HK-2 (cell line): ENCODE measurements at regions not wholly inside any gene's neighbourhood (a gene's known extent, or its start where the extent isn't known, plus 50 kb on each side); places are given as distances from the start of the nearest gene placed in this dataset.

Source experiments
- DNase-seq: peaks from one replicate; pipeline ENCODE4 v3.0.0-alpha.2; 2018; ENCODE audit not compliant: unreplicated experiment

- DNase-seq: no peak
These were observed 109.8 kb upstream of the HNRNPU start for GRCh38 chr1:244974106-244974505.

GRCh38 chr1:244971552-244972216 lies 107.3 kb upstream of the HNRNPU start:
- DNase-seq: no peak

GRCh38 chr1:244970744-244971551 lies 106.6 kb upstream of the HNRNPU start:
- DNase-seq: peak; percentile 99

GRCh38 chr1:244970236-244970743 lies 105.9 kb upstream of the HNRNPU start:
- peak; percentile 94 for DNase-seq

- DNase-seq: peak; percentile 89
These were observed 105.3 kb upstream of the HNRNPU start for GRCh38 chr1:244969355-244970235.

- no peak for DNase-seq
These were observed 104.5 kb upstream of the HNRNPU start for GRCh38 chr1:244968881-244969280.

- no peak for DNase-seq
These were observed 104.1 kb upstream of the HNRNPU start for GRCh38 chr1:244968471-244968871.

GRCh38 chr1:244967159-244967558 lies 102.8 kb upstream of the HNRNPU start:
- no peak for DNase-seq

- no peak for DNase-seq
These were observed 101.1 kb upstream of the HNRNPU start for GRCh38 chr1:244965185-244966030.

GRCh38 chr1:244964112-244964971 lies 100.0 kb upstream of the HNRNPU start:
- DNase-seq: peak; percentile 36

- no peak for DNase-seq
These were observed 99.0 kb upstream of the HNRNPU start for GRCh38 chr1:244963231-244963826.

- no peak for DNase-seq
These were observed 97.8 kb upstream of the HNRNPU start for GRCh38 chr1:244962130-244962529.

GRCh38 chr1:244960904-244961303 lies 96.6 kb upstream of the HNRNPU start:
- DNase-seq: no peak

GRCh38 chr1:244958593-244958992 lies 94.2 kb upstream of the HNRNPU start:
- DNase-seq: no peak

GRCh38 chr1:244957525-244957924 lies 93.2 kb upstream of the HNRNPU start:
- DNase-seq: no peak

GRCh38 chr1:244957122-244957521 lies 92.8 kb upstream of the HNRNPU start:
- no peak for DNase-seq

GRCh38 chr1:244955661-244956060 lies 91.3 kb upstream of the HNRNPU start:
- no peak for DNase-seq

GRCh38 chr1:244954359-244954758 lies 90.0 kb upstream of the HNRNPU start:
- DNase-seq: no peak

GRCh38 chr1:244953901-244954300 lies 89.6 kb upstream of the HNRNPU start:
- DNase-seq: no peak

- no peak for DNase-seq
These were observed 88.6 kb upstream of the HNRNPU start for GRCh38 chr1:244952940-244953339.
